Ovary (tissue), 3 donors: ENCODE measurements at regions not wholly inside any gene's neighbourhood (a gene's known extent, or its start where the extent isn't known, plus 50 kb on each side); places are given as distances from the start of the nearest gene placed in this dataset.

Source experiments
- CTCF ChIP-seq, 3 donors: fragments of 450-650 bp in 2 of 3; fragments of 200-600 bp in 1 of 3; IDR thresholded peaks; one replicate each; pipeline versions ENCODE4 v1.5.1 to v1.8.0; 2016 to 2022; ENCODE audit warnings: antibody characterized with exemption in 3 of 3, mild to moderate bottlenecking in 1 of 3
- EP300 ChIP-seq: sonication (generic); formaldehyde crosslinking; IDR thresholded peaks from one replicate; pipeline ENCODE4 v1.6.1; 2017; ENCODE audit warnings: antibody characterized with exemption
- POLR2A ChIP-seq: fragments of 450-650 bp; IDR thresholded peaks from one replicate; pipeline ENCODE4 v1.6.1; 2017; ENCODE audit warnings: antibody characterized with exemption, mild to moderate bottlenecking, moderate library complexity
- donor health status: DM: no; HTN: no; CAD: no.

GRCh38 chr5:89707891-89708290 lies 701.7 kb downstream of the CETN3 start:
- TF ChIP-seq CTCF (IDR thresholded peaks at IDR 0.05): no peak
- TF ChIP-seq EP300: no peak
- TF ChIP-seq POLR2A: no peak
